Mammary epithelial cell (primary cell): ENCODE measurements at regions not wholly inside any gene's neighbourhood (a gene's known extent, or its start where the extent isn't known, plus 50 kb on each side); places are given as distances from the start of the nearest gene placed in this dataset.

Experiments used
- CTCF ChIP-seq, 2 donors: IDR thresholded peaks in 1 of 2; conservative IDR thresholded peaks in 1 of 2; 2 replicates each; pipeline ENCODE4 v1.5.1; 2011 to 2012; ENCODE audit warnings: inconsistent platforms in 2 of 2, low read length in 2 of 2, mild to moderate bottlenecking in 2 of 2, control low read depth in 1 of 2, low read depth in 1 of 2; ENCODE audit not compliant: insufficient read depth in 1 of 2; ENCODE audit errors: extremely low read depth in 1 of 2
- EZH2 ChIP-seq: IDR thresholded peaks from 2 replicates; pipeline ENCODE4 v1.6.1; 2012; ENCODE audit warnings: low read length, inconsistent platforms, borderline replicate concordance

GRCh38 chr2:7609556-7609955 is 692.3 kb downstream of the RNF144A start:
- TF ChIP-seq CTCF (conservative IDR thresholded peaks at IDR 0.05 in 1 of 2, IDR thresholded peaks at IDR 0.05 in 1 of 2; ENCODE audit: extremely low read depth in 1 of 2, insufficient read depth in 1 of 2, low read depth in 1 of 2, low read length in 2 of 2) (no peak), EZH2 (no peak)
